Upper lobe of right lung (tissue), 1 donor: ENCODE measurements at regions not wholly inside any gene's neighbourhood (a gene's known extent, or its start where the extent isn't known, plus 50 kb on each side); places are given as distances from the start of the nearest gene placed in this dataset.
"Not testable (repeated sequence)": the region's sequence is repeated elsewhere in the genome, so short reads cannot be mapped to it uniquely, and the experiment has no call there.

Experiments
- ATAC-seq: fragments of 200-7000 bp; cut with Tn5 transposase; one replicate; pipeline ENCODE4 v1.9.1; 2020; ENCODE audit warnings: mild to moderate bottlenecking, moderate library complexity
- DNase-seq: peaks from one replicate; pipeline ENCODE4 v3.0.0-alpha.2; 2020
- H3K27ac ChIP-seq: fragments of 200-600 bp; one replicate; pipeline ENCODE4 v1.8.0; 2022
- H3K27me3 ChIP-seq: fragments of 200-600 bp; one replicate; pipeline ENCODE4 v1.8.0; 2022; ENCODE audit warnings: mild to moderate bottlenecking
- H3K36me3 ChIP-seq: fragments of 200-600 bp; one replicate; pipeline ENCODE4 v1.8.0; 2022
- H3K4me1 ChIP-seq: fragments of 200-600 bp; one replicate; pipeline ENCODE4 v1.8.0; 2022
- H3K4me3 ChIP-seq: fragments of 200-600 bp; one replicate; pipeline ENCODE4 v1.8.0; 2022; ENCODE audit warnings: mild to moderate bottlenecking
- H3K9me3 ChIP-seq: fragments of 200-600 bp; one replicate; pipeline ENCODE4 v1.8.0; 2022
- intact Hi-C: fragments of 100-400 bp; cut with DNase I; formaldehyde crosslinking; loops from one replicate; pipeline ENCODE4 v1.11.0; 2022
- TF ChIP-seq, protein P1 (sequence below): fragments of 200-600 bp; IDR thresholded peaks from one replicate; pipeline ENCODE4 v1.8.0; 2022; ENCODE audit warnings: antibody characterized with exemption
- donor health status: DM: no; HTN: yes; CAD: no; lungs with severe emphysema.

DNA sequence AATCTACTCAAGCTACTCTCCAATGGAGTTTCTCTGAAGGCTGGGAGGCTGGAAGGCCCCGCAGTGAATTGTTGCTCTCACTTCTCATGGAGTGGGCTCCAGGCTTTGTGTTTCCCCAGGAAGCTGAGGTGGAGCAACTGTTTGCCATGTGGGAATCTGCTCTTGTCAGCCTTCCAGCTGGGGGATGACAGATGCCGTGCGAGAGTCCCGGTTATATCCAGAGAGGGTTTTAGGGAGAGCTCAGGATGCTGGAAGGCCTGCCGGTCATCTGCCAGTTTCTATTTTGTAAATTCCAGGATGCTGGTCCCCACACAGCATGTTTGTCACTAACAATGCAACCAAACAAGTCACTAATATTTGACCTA, 98.2 kb upstream of the NAA20 start:
- Histone ChIP-seq H3K27me3 (no peaks in the 10 kb centered on the region), H3K4me1 (peaks cover 65% of the 10 kb centered on the region), H3K9me3 (no peaks in the 10 kb centered on the region), H3K4me3 (no peak overlapping the region), H3K36me3 (no peaks in the 10 kb centered on the region), H3K27ac (no peak overlapping the region)
- DNase-seq (no peak), ATAC-seq (no peak)
- TF ChIP-seq, protein P1, sequence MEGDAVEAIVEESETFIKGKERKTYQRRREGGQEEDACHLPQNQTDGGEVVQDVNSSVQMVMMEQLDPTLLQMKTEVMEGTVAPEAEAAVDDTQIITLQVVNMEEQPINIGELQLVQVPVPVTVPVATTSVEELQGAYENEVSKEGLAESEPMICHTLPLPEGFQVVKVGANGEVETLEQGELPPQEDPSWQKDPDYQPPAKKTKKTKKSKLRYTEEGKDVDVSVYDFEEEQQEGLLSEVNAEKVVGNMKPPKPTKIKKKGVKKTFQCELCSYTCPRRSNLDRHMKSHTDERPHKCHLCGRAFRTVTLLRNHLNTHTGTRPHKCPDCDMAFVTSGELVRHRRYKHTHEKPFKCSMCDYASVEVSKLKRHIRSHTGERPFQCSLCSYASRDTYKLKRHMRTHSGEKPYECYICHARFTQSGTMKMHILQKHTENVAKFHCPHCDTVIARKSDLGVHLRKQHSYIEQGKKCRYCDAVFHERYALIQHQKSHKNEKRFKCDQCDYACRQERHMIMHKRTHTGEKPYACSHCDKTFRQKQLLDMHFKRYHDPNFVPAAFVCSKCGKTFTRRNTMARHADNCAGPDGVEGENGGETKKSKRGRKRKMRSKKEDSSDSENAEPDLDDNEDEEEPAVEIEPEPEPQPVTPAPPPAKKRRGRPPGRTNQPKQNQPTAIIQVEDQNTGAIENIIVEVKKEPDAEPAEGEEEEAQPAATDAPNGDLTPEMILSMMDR: no peak
- intact Hi-C loops: no loop called here

DNA sequence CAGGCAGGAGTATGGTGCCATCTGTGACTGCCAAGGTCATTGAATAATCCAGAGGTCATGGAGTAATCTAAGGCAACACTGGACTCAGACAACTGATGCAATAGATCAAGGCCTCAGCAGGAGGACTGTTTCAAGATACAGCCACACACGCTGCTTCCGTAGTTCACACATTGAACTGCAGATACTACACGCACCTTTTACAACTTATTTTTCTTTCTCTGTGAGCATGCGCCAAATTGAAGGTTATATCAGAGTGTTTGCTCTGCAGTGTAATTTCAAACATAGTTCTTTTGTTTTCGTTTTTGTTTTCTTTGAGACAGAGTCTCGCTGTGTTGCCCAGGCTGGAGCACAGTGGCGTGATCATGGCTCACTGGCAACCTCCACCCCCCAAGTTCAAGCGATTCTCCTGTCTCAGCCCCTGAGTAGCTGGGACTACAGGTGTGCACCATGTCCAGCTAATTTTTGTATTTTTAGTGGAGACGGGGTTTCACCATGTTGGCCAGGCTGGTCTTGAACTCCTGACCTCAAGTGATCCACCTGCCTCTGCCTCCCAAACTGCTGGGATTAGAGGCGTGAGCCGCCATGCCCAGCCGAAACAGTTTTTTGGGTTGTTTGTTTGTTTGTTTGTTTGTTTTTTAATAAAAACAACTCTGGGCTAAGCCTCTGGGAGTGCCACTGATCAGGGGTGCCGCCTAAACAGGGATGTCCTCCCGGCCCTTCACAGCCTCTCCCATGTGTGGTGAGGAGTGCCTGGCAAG, 96.6 kb upstream of the NAA20 start:
- TF ChIP-seq, protein P1: no peak
- Histone ChIP-seq H3K4me1 (peaks cover 61% of the 10 kb centered on the region), H3K9me3 (no peaks in the 10 kb centered on the region), H3K27me3 (no peaks in the 10 kb centered on the region), H3K27ac (peak overlapping the region; percentile 34), H3K36me3 (no peaks in the 10 kb centered on the region), H3K4me3 (no peak overlapping the region)
- DNase-seq (no peak), ATAC-seq (no peak)
- intact Hi-C loops: no loop called here

DNA sequence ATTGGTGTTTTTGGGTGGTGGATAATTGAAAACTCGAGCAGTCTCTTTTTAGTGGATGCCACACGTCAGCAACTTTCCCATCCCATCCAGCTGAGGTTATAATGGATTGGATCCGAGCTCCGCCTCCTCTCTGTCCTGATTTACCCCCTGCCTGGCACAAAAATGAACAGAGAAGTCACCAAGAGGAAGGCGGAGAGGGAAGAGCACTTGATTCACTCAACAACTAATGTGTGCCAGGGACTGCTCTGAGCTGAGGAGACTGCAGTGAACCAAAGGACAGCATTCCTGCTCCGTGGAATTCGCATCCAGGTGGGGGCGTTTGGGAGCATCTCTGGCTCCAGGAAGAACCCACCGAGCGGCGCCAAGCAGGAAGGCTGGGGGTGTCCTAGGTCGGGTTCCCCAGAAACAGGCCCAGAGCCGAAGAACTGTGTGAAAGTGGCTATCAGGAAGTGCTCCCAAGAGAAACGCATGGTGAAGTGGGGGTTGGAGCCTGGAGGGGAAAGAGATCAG, 95.8 kb upstream of the NAA20 start:
- DNase-seq (no peak), ATAC-seq (peak; percentile 75)
- no peaks in the 10 kb centered on the region for H3K36me3 ChIP-seq
- peak overlapping the region; percentile 34 for H3K27ac ChIP-seq
- H3K4me3 ChIP-seq: no peak overlapping the region
- peaks cover 59% of the 10 kb centered on the region for H3K4me1 ChIP-seq
- no peaks in the 10 kb centered on the region for H3K27me3 ChIP-seq
- intact Hi-C loops: no loop called here
- TF ChIP-seq, protein P1: no peak
- no peaks in the 10 kb centered on the region for H3K9me3 ChIP-seq

DNA sequence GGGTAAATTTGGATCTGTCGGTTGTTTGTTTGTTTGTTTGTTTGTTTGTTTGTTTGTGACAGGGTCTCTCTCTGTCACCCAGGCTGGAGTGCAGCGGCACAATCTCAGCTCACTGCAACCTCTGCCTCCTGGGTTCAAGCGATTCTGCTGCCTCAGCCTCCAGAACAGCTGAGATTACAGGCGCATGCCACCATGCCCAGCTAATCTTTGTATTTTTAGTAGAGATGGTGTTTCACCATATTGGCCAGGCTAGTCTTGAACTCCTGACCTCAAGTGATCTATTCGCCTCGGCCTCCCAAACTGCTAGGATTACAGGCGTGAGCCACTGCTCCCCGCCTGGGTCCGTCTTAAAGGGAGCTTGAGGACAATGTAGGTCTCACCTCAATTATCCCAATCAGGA, 95.3 kb upstream of the NAA20 start:
- peaks cover 63% of the 10 kb centered on the region for H3K4me1 ChIP-seq

DNA sequence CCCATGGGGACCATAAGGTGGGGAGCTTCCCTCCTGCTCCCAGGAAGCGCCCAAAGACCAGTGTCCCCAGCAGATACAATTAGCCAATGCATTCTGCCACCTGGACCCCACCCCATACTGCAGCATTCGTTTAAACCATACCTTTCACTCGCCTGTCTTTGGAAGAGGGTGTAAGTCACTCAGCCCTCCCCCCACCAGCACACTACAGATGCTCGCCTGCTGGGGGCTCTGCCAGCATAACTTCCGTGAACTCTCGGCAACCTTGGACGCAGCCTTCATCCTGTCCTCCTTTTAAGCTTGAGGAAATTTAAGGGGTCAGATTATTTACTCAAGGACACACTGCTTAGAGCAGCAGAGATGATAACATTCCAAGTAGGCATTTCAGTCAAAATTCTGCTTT, 94.4 kb upstream of the NAA20 start:
- no peaks in the 10 kb centered on the region for H3K27me3 ChIP-seq
- H3K27ac ChIP-seq: peak overlapping the region; percentile 6
- H3K9me3 ChIP-seq: no peaks in the 10 kb centered on the region
- ATAC-seq: no peak
- H3K4me3 ChIP-seq: no peak overlapping the region
- no peaks in the 10 kb centered on the region for H3K36me3 ChIP-seq
- no peak for DNase-seq
- intact Hi-C loops: no loop called here
- TF ChIP-seq, protein P1: no peak
- H3K4me1 ChIP-seq: peaks cover 60% of the 10 kb centered on the region

More for the DNA sequence above, 95.3 kb upstream of the NAA20 start:
- intact Hi-C loops, H3K9me3 ChIP-seq, H3K36me3 ChIP-seq, DNase-seq, ATAC-seq, H3K27me3 ChIP-seq, H3K4me3 ChIP-seq: not testable (repeated sequence)
- peak overlapping the region; percentile 34 for H3K27ac ChIP-seq

DNA sequence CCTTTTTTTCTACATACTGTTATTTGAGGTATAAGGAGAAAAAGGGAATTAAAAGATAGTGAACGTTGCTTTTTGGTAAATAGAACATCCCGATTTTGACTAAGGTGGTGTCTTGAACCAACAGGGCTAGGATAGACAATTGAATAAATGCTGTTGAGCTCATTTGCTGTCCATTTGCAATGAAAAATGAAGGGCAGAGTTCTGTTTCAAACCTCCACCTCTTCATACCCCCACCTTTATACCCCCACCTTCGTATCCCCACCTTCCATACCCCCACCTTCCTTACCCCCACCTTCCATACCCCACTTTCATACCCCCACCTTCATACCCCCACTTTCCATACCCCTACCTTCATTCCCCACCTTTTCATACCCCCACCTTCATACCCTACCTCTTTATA, 93.4 kb upstream of the NAA20 start:
- Histone ChIP-seq H3K36me3 (no peaks in the 10 kb centered on the region), H3K4me3 (no peak overlapping the region), H3K4me1 (peaks cover 61% of the 10 kb centered on the region), H3K27me3 (no peaks in the 10 kb centered on the region), H3K9me3 (no peaks in the 10 kb centered on the region), H3K27ac (no peak overlapping the region)
- DNase-seq (no peak), ATAC-seq (no peak)
- intact Hi-C loops: no loop called here
- TF ChIP-seq, protein P1: no peak
